Adrenal gland (tissue), 5 donors: ENCODE measurements at regions not wholly inside any gene's neighbourhood (a gene's known extent, or its start where the extent isn't known, plus 50 kb on each side); places are given as distances from the start of the nearest gene placed in this dataset.
"Not testable (repeated sequence)": the region's sequence is repeated elsewhere in the genome, so short reads cannot be mapped to it uniquely, and the experiment has no call there.

Source experiments
- CTCF ChIP-seq, 6 experiments: fragments of 450-650 bp in 4 of 6; fragments of 200-600 bp in 2 of 6; sonication (generic) in 1 of 6; IDR thresholded peaks; 1 replicate in 5 of 6; 2 replicates in 1 of 6; pipeline versions ENCODE4 v1.5.1 to v1.8.0; 2016 to 2021; ENCODE audit warnings: antibody characterized with exemption in 6 of 6, mild to moderate bottlenecking in 2 of 6, moderate library complexity in 1 of 6
- POLR2A ChIP-seq, 2 donors: fragments of 450-650 bp; IDR thresholded peaks; one replicate each; pipeline ENCODE4 v1.6.1; 2017; ENCODE audit warnings: antibody characterized with exemption in 2 of 2, mild to moderate bottlenecking in 2 of 2, moderate library complexity in 1 of 2
- donor health status: DM: no; HTN: no; CAD: no.

DNA sequence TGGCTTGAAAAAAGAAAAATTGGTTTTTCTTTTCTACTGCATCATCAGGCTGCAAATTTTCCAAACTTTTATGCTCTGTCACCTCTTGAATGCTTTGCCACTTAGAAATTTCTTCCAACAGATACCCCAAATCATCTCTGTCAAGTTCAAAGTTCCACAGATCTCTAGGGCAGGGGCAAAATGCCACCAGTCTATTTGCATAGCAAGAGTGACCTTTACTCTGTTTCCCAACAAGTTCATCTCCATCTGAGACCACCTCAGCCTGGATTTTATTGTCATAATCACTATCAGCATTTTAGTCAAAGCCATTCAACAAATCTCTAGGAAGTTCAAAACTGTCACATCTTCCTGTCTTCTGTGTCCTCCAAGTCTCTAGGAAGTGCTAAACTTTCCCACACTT is 240.3 kb downstream of the DPY19L2 start:
- not testable (repeated sequence) for TF ChIP-seq CTCF, POLR2A (IDR thresholded peaks at IDR 0.05)
